SK-N-SH treated with all-trans-retinoic acid at 6 μM for 48 hours (cell line): ENCODE measurements at regions not wholly inside any gene's neighbourhood (a gene's known extent, or its start where the extent isn't known, plus 50 kb on each side); places are given as distances from the start of the nearest gene placed in this dataset.

Experiments
- ZFP3 ChIP-seq: fragments of 250-450 bp; sonication (Bioruptor Pico); IDR thresholded peaks from 2 replicates; pipeline ENCODE4 v1.5.0; 2020; ENCODE audit warnings: mild to moderate bottlenecking, moderate library complexity
- ZNF565 ChIP-seq: fragments of 450-650 bp; formaldehyde crosslinking; conservative IDR thresholded peaks from 2 replicates; pipeline ENCODE4 v1.5.0; 2020; ENCODE audit warnings: low read depth, mild to moderate bottlenecking, moderate library complexity
- TF ChIP-seq, protein P1 (sequence below): fragments of 250-450 bp; sonication (Bioruptor Pico); IDR thresholded peaks from 2 replicates; pipeline ENCODE4 v1.8.0; 2020; ENCODE audit warnings: mild to moderate bottlenecking, moderate library complexity, borderline replicate concordance
- TF ChIP-seq, protein P2 (sequence below): fragments of 250-450 bp; sonication (Bioruptor Pico); IDR thresholded peaks from 2 replicates; pipeline ENCODE4 v1.5.1; 2021; ENCODE audit warnings: mild to moderate bottlenecking, moderate library complexity

DNA sequence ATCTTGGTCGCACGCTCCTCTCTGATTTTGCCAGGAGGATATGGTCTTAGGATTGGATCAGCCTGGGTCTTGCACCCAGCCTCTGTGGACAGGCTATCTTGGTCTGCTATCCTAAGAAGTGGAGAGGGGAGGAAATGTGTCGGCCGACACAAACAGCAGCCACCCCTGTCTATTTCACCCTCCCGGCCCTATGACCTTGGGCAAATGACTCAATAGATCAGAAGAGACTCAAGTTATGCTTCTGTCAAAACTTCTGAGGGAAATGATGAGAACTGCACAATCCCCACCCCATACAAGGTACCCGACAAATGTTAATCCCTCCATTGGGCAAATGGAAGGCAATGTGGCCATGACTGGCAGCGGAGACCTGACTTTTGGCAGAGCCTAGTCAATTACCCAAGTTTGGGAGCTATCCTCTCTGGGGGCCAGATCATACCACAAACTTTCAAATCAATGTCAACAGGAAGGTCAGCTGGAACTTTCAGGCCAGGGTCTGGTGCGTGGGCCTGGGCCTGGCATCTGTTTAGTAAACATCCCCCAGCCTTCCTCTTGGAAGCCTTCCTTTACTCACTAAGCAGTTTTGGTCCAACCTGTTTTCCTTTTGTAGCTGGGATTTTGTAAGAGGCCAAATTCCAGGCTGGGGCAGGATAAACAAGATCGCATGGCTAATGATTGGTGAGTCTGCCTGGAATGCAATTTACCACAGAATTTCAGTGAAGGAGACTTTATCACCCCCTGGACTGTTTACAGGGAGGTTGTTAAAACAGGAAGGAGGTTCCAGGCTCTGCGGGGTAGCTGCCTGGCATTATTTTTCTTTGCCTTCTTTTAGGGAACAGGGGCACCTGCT, 64.2 kb upstream of the CPEB4 start:
- TF ChIP-seq ZNF565 (CRISPR knock-in tag) (no peak), ZFP3 (CRISPR knock-in tag) (no peak)
- TF ChIP-seq, protein P1, sequence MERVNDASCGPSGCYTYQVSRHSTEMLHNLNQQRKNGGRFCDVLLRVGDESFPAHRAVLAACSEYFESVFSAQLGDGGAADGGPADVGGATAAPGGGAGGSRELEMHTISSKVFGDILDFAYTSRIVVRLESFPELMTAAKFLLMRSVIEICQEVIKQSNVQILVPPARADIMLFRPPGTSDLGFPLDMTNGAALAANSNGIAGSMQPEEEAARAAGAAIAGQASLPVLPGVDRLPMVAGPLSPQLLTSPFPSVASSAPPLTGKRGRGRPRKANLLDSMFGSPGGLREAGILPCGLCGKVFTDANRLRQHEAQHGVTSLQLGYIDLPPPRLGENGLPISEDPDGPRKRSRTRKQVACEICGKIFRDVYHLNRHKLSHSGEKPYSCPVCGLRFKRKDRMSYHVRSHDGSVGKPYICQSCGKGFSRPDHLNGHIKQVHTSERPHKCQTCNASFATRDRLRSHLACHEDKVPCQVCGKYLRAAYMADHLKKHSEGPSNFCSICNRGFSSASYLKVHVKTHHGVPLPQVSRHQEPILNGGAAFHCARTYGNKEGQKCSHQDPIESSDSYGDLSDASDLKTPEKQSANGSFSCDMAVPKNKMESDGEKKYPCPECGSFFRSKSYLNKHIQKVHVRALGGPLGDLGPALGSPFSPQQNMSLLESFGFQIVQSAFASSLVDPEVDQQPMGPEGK (CRISPR knock-in tag) = no peak
- TF ChIP-seq, protein P2, sequence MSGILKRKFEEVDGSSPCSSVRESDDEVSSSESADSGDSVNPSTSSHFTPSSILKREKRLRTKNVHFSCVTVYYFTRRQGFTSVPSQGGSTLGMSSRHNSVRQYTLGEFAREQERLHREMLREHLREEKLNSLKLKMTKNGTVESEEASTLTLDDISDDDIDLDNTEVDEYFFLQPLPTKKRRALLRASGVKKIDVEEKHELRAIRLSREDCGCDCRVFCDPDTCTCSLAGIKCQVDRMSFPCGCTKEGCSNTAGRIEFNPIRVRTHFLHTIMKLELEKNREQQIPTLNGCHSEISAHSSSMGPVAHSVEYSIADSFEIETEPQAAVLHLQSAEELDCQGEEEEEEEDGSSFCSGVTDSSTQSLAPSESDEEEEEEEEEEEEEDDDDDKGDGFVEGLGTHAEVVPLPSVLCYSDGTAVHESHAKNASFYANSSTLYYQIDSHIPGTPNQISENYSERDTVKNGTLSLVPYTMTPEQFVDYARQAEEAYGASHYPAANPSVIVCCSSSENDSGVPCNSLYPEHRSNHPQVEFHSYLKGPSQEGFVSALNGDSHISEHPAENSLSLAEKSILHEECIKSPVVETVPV (CRISPR knock-in tag) = no peak
